Duodenal mucosa (tissue), 2 donors: ENCODE measurements at regions not wholly inside any gene's neighbourhood (a gene's known extent, or its start where the extent isn't known, plus 50 kb on each side); places are given as distances from the start of the nearest gene placed in this dataset.

Source experiments
- H3K27ac ChIP-seq: one replicate; pipeline ENCODE4 v1.7.0; 2013; ENCODE audit warnings: low read depth, low read length
- H3K27me3 ChIP-seq, 2 donors: one replicate each; pipeline ENCODE4 v1.7.0; 2013; ENCODE audit warnings: low read length in 2 of 2, control low read depth in 1 of 2; ENCODE audit not compliant: insufficient read depth in 2 of 2, control insufficient read depth in 1 of 2
- H3K36me3 ChIP-seq, 2 donors: one replicate each; pipeline ENCODE4 v1.7.0; 2013; ENCODE audit warnings: low read length in 2 of 2, control low read depth in 1 of 2; ENCODE audit not compliant: insufficient read depth in 2 of 2, control insufficient read depth in 1 of 2
- H3K4me1 ChIP-seq, 2 donors: one replicate each; pipeline ENCODE4 v1.7.0; 2013; ENCODE audit warnings: low read length in 2 of 2, control low read depth in 1 of 2; ENCODE audit not compliant: insufficient read depth in 2 of 2, control insufficient read depth in 1 of 2
- H3K4me3 ChIP-seq, 2 donors: one replicate each; pipeline ENCODE4 v1.7.0; 2013; ENCODE audit warnings: low read length in 2 of 2, low read depth in 1 of 2
- H3K9ac ChIP-seq, 2 donors: one replicate each; pipeline ENCODE4 v1.7.0; 2013; ENCODE audit warnings: low read length in 2 of 2, low read depth in 1 of 2
- H3K9me3 ChIP-seq, 2 donors: one replicate each; pipeline ENCODE4 v1.7.0; 2013; ENCODE audit warnings: low read length in 2 of 2, control low read depth in 1 of 2; ENCODE audit not compliant: control insufficient read depth in 1 of 2

DNA sequence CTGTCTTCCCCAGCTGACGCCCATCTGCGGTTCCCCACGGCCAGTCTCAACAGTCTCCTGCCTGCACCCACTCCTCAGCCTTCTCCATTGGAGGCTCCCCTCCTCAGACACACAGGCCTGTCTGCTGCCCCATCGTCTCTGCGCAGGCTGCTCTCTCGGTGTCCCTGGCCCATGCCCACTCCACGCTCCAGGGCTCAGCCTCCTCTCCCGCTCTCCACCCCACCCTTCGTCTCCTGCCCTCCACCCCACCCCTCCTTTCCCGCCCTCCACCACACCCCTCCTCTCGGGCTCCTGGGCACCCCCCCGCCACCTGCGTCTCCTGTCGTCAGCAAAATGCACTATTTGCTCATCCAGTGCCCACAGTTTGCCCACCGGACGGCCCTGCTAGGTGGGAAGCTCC is 119.6 kb upstream of the DIO3 start:
- H3K9me3 ChIP-seq, result no peaks in the 10 kb centered on the region
- H3K4me3 ChIP-seq, result no peak overlapping the region
- no peaks in the 10 kb centered on the region for H3K36me3 ChIP-seq
- peaks cover 3 to 6% of the 10 kb centered on the region in 2 donors for H3K27me3 ChIP-seq
- no peak overlapping the region for H3K27ac ChIP-seq
- no peaks in the 10 kb centered on the region for H3K4me1 ChIP-seq
- no peak overlapping the region for H3K9ac ChIP-seq

DNA sequence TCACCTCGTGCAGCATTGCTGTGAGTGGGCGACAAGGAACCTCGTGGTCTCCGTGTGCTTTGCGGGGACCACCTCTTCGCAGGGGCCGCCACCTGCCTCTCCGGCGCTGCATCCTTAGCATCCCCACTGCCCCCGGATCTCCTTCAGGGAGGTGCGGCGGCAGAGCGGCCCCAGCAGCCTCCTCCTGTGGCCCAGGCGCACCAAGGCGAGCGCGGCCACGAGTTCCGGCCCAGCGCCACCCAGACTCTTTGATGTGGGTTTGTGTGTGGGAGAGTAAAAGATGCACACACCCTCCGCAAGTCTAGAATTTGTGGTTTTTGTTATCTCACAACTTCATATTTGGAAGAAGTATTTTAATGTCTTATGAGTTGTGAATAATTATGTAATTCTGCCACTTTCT is 118.8 kb upstream of the DIO3 start:
- H3K4me3 ChIP-seq, result no peak overlapping the region

GRCh38 chr14:101444116-101444515 is 117.2 kb upstream of the DIO3 start:
- Histone ChIP-seq H3K36me3 (no peaks in the 10 kb centered on the region), H3K4me1 (no peaks in the 10 kb centered on the region), H3K4me3 (no peak overlapping the region), H3K27me3 (peaks cover 4 to 15% of the 10 kb centered on the region in 2 donors), H3K27ac (no peak overlapping the region), H3K9me3 (no peaks in the 10 kb centered on the region), H3K9ac (no peak overlapping the region)

More for the DNA sequence above, 118.8 kb upstream of the DIO3 start:
- H3K9ac ChIP-seq, result no peak overlapping the region
- H3K27me3 ChIP-seq, result peaks cover 4 to 13% of the 10 kb centered on the region in 2 donors
- no peaks in the 10 kb centered on the region for H3K4me1 ChIP-seq
- H3K27ac ChIP-seq, result no peak overlapping the region
- H3K9me3 ChIP-seq, result no peaks in the 10 kb centered on the region
- H3K36me3 ChIP-seq, result no peaks in the 10 kb centered on the region

- H3K4me1 ChIP-seq, result no peaks in the 10 kb centered on the region
- no peak overlapping the region for H3K4me3 ChIP-seq
- no peaks in the 10 kb centered on the region for H3K9me3 ChIP-seq
- H3K9ac ChIP-seq, result no peak overlapping the region
- no peaks in the 10 kb centered on the region for H3K36me3 ChIP-seq
- H3K27me3 ChIP-seq, result peaks cover 4 to 17% of the 10 kb centered on the region in 2 donors
- no peak overlapping the region for H3K27ac ChIP-seq
These were observed 116.0 kb upstream of the DIO3 start for GRCh38 chr14:101445278-101445677.

GRCh38 chr14:101446387-101446969 is 114.8 kb upstream of the DIO3 start:
- Histone ChIP-seq H3K27me3 (peaks cover 4 to 17% of the 10 kb centered on the region in 2 donors), H3K9me3 (no peaks in the 10 kb centered on the region), H3K27ac (no peak overlapping the region), H3K36me3 (no peaks in the 10 kb centered on the region), H3K4me1 (no peaks in the 10 kb centered on the region), H3K4me3 (no peak overlapping the region), H3K9ac (no peak overlapping the region)

DNA sequence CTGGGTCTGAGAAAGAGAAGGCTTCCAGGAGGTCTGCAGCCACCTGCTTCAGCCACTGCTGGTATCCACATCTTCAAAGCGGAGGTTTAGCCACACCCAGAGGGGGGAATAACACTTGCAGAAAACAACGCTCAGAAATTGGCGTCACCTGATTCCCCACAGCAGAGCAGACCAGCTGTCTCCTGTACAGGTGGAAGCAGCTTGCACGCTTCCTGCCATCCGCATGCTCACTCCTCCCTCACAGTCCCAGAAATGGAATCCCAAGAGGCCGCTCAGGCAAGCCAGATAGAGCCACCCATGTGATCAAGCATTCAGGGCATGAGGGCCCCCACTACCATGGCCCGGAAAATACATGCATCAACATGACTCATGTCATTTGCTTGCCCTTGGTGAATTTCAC is 112.2 kb upstream of the DIO3 start:
- H3K4me1 ChIP-seq, result no peaks in the 10 kb centered on the region
- no peaks in the 10 kb centered on the region for H3K9me3 ChIP-seq
- peaks cover 5 to 19% of the 10 kb centered on the region in 2 donors for H3K27me3 ChIP-seq
- no peaks in the 10 kb centered on the region for H3K36me3 ChIP-seq
- H3K27ac ChIP-seq, result no peak overlapping the region
- no peak overlapping the region for H3K9ac ChIP-seq
- H3K4me3 ChIP-seq, result no peak overlapping the region

DNA sequence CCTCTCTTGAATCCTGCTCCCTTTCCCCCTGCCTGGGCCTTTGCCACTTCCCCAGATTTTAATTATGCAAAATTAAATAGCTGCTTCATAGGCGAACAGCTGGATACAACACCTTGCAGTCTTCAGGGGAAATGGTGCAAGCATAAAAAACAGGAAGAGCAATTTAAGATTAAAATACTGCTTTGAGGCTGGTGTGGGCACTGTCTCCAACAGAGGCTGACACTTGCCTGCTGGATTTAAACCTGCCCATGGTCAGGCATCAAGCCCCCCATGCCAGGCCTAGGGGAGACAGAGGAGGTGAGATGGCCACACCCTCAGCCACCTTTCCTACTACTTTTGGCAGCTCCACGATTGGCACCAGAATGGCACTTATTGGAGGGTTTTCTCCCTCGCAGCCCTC is 110.1 kb upstream of the DIO3 start:
- Histone ChIP-seq H3K4me3 (no peak overlapping the region), H3K9ac (no peak overlapping the region), H3K36me3 (no peaks in the 10 kb centered on the region), H3K27me3 (peaks cover 18 to 24% of the 10 kb centered on the region in 2 donors), H3K4me1 (no peaks in the 10 kb centered on the region), H3K27ac (no peak overlapping the region), H3K9me3 (no peaks in the 10 kb centered on the region)

GRCh38 chr14:101453225-101453624 is 108.1 kb upstream of the DIO3 start:
- Histone ChIP-seq H3K27ac (no peak overlapping the region), H3K9me3 (no peaks in the 10 kb centered on the region), H3K4me3 (no peak overlapping the region), H3K9ac (no peak overlapping the region), H3K4me1 (no peaks in the 10 kb centered on the region), H3K27me3 (peaks cover 22 to 28% of the 10 kb centered on the region in 2 donors), H3K36me3 (no peaks in the 10 kb centered on the region)

- Histone ChIP-seq H3K9me3 (no peaks in the 10 kb centered on the region), H3K4me3 (no peak overlapping the region), H3K27ac (no peak overlapping the region), H3K27me3 (peaks cover 25 to 26% of the 10 kb centered on the region in 2 donors), H3K36me3 (no peaks in the 10 kb centered on the region), H3K9ac (no peak overlapping the region), H3K4me1 (no peaks in the 10 kb centered on the region)
These were observed 107.1 kb upstream of the DIO3 start for GRCh38 chr14:101454229-101454628.

GRCh38 chr14:101456246-101457175 is 104.8 kb upstream of the DIO3 start:
- peaks cover 40 to 42% of the 10 kb centered on the region in 2 donors for H3K27me3 ChIP-seq
- H3K4me3 ChIP-seq, result no peak overlapping the region
- no peak overlapping the region for H3K27ac ChIP-seq

More at GRCh38 chr14:101456246-101457175, 104.8 kb upstream of the DIO3 start:
- Histone ChIP-seq H3K9ac (no peak overlapping the region), H3K9me3 (no peaks in the 10 kb centered on the region), H3K36me3 (no peaks in the 10 kb centered on the region), H3K4me1 (peaks cover 0 to 4% of the 10 kb centered on the region in 2 donors)
